Esophagus squamous epithelium (tissue), 5 donors: ENCODE measurements at regions not wholly inside any gene's neighbourhood (a gene's known extent, or its start where the extent isn't known, plus 50 kb on each side); places are given as distances from the start of the nearest gene placed in this dataset.

Experiments
- DNase-seq: peaks from one replicate; lab custom pipeline; 2025; lab: John Stamatoyannopoulos, UW
- H3K27ac ChIP-seq, 4 donors: fragments of 200-600 bp; sonication (generic); one replicate each; pipeline ENCODE4 v1.5.1; 2016 to 2019; ENCODE audit warnings: mild to moderate bottlenecking in 1 of 4
- H3K27me3 ChIP-seq, 4 donors: fragments of 200-600 bp; sonication (generic); 1 replicate in 3 of 4; 2 replicates in 1 of 4; pipeline versions ENCODE4 v1.5.1 to v1.6.0; 2017 to 2021; ENCODE audit warnings: antibody characterized with exemption in 1 of 4
- H3K36me3 ChIP-seq, 3 donors: fragments of 200-600 bp; sonication (generic); one replicate each; pipeline ENCODE4 v1.5.1; 2016 to 2019
- H3K4me1 ChIP-seq, 3 donors: fragments of 200-600 bp; sonication (generic); one replicate each; pipeline ENCODE4 v1.5.1; 2017 to 2019
- H3K4me3 ChIP-seq, 4 donors: fragments of 200-600 bp; sonication (generic); 1 replicate in 3 of 4; 2 replicates in 1 of 4; pipeline ENCODE4 v1.5.1; 2016 to 2019; ENCODE audit warnings: mild to moderate bottlenecking in 2 of 4, moderate library complexity in 1 of 4
- H3K9me3 ChIP-seq, 3 donors: fragments of 200-600 bp; sonication (generic); one replicate each; pipeline ENCODE4 v1.5.1; 2016 to 2019
- CTCF ChIP-seq, 6 experiments: fragments of 450-650 bp in 4 of 6; fragments of 200-600 bp in 2 of 6; sonication (generic) in 2 of 6; IDR thresholded peaks; one replicate each; pipeline ENCODE4 v1.5.1; 2016 to 2019; ENCODE audit warnings: antibody characterized with exemption in 6 of 6, mild to moderate bottlenecking in 4 of 6, moderate library complexity in 4 of 6
- POLR2A ChIP-seq, 4 donors: fragments of 450-650 bp; IDR thresholded peaks; one replicate each; pipeline ENCODE4 v1.6.1; 2017; ENCODE audit warnings: antibody characterized with exemption in 4 of 4, mild to moderate bottlenecking in 4 of 4, moderate library complexity in 3 of 4
- WGBS, 2 donors: methylation state at CpG; one replicate each; pipeline ENCODE4 v1.1.5; 2018; 5-methylcytosine and 5-hydroxymethylcytosine counted together
- intact Hi-C: fragments of 100-400 bp; cut with DNase I; formaldehyde crosslinking; loops from one replicate; pipeline ENCODE4 v1.15.0; 2022
- donor health status: DM: yes; HTN: yes; CAD: no.

GRCh38 chr9:81381694-81382093 is 307.7 kb downstream of the TLE1 start:
- H3K36me3 ChIP-seq, result no peaks in the 10 kb centered on the region
- no peaks in the 10 kb centered on the region for H3K27me3 ChIP-seq
- no peak overlapping the region for H3K4me3 ChIP-seq
- no peaks in the 10 kb centered on the region for H3K9me3 ChIP-seq
- no peaks in the 10 kb centered on the region for H3K4me1 ChIP-seq
- H3K27ac ChIP-seq, result no peak overlapping the region
- no peak for TF ChIP-seq POLR2A (IDR thresholded peaks at IDR 0.05)
- no peak for TF ChIP-seq CTCF (IDR thresholded peaks at IDR 0.05)
- intact Hi-C loops, result no loop called here
- 76 to 83% methylated on average over 3 of the region's 3 CpGs for WGBS, 2 donors
- DNase-seq, result no peak

DNA sequence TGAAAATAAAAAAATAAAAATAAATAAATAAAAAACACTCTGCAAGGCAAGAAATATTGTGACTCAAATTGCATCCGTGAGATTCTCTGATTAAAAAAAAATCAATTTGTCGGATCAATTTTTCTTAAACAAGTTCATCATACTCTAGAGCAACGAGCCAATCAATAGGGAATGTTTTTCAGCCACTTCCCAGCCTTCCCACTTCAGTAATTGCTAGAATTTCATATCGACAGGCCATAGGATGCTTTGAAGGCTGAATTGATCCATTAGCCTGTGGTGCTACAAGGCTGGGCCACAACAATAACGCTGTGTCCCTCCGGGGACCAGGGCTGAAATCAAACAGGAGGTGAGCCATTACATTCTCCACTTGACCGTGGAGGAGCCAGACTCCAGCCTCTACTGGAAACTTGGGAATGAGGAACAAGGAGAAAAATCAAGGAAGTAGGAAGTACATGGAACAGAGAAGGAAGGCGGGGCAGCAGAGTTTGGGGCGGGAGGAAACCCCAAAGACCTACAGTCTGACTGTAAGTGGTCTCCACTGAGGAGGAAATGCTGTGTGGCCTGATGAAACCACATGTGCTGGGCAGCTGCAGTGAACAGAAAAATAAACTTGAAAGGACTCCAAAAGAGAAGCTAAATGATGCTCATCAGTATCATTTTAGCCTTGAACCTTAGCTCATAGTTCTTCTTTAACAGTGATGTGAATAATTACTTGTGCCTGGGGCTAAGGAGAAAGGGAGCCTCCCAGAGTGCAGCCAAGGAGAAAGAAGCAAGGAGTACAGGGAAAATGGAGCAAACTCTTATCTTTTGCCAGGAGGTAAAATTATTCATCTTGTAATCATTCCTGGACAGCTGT is 308.6 kb downstream of the TLE1 start:
- Histone ChIP-seq H3K27me3 (no peaks in the 10 kb centered on the region), H3K4me1 (no peaks in the 10 kb centered on the region), H3K9me3 (no peaks in the 10 kb centered on the region), H3K36me3 (no peaks in the 10 kb centered on the region), H3K4me3 (no peak overlapping the region), H3K27ac (no peak overlapping the region)
- intact Hi-C loops, result no loop called here
- 77 to 79% methylated on average over 8 to 9 of the region's 9 CpGs for WGBS, 2 donors
- TF ChIP-seq CTCF (IDR thresholded peaks at IDR 0.05) (no peak), POLR2A (IDR thresholded peaks at IDR 0.05) (no peak)
- DNase-seq, result no peak

DNA sequence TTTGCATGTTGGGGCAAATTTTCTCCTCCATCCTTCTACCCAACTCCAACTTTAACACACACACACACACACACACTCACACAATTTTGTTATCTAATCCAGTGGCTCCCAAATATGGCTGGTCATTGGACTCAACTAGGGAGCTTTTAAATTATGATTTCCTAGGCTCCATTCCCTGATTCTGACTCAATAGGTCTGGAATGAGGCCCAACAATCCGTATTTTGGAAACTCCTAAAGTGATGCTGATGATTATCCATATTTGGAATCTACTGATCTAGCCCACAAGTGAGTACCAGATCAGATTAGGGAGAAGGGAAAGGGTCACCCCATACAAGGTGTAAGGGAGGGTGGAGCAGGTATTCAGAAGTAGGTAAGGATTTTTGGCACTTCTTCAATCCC is 309.7 kb downstream of the TLE1 start:
- no peaks in the 10 kb centered on the region for H3K27me3 ChIP-seq
- H3K4me3 ChIP-seq, result no peak overlapping the region
- intact Hi-C loops, result no loop called here
- H3K27ac ChIP-seq, result no peak overlapping the region
- WGBS, 2 donors, result 27 to 43% methylated on average over 1 of the region's 1 CpG
- H3K4me1 ChIP-seq, result no peaks in the 10 kb centered on the region
- no peaks in the 10 kb centered on the region for H3K9me3 ChIP-seq
- DNase-seq, result no peak
- no peak for TF ChIP-seq POLR2A (IDR thresholded peaks at IDR 0.05)
- no peak for TF ChIP-seq CTCF (IDR thresholded peaks at IDR 0.05)
- H3K36me3 ChIP-seq, result no peaks in the 10 kb centered on the region

- Histone ChIP-seq H3K4me1 (no peaks in the 10 kb centered on the region), H3K9me3 (no peaks in the 10 kb centered on the region), H3K36me3 (no peaks in the 10 kb centered on the region), H3K27ac (no peak overlapping the region), H3K4me3 (no peak overlapping the region), H3K27me3 (no peaks in the 10 kb centered on the region)
- 33 to 55% methylated on average over 1 of the region's 1 CpG for WGBS, 2 donors
- TF ChIP-seq POLR2A (IDR thresholded peaks at IDR 0.05), result no peak
- no peak for TF ChIP-seq CTCF (IDR thresholded peaks at IDR 0.05)
- no peak for DNase-seq
- intact Hi-C loops, result no loop called here
Measured at GRCh38 chr9:81377921-81378320, 311.4 kb downstream of the TLE1 start.

- TF ChIP-seq CTCF (IDR thresholded peaks at IDR 0.05) (no peak), POLR2A (IDR thresholded peaks at IDR 0.05) (no peak)
- 68 to 83% methylated on average over 1 to 2 of the region's 2 CpGs for WGBS, 2 donors
Measured at GRCh38 chr9:81377320-81377719, 312.0 kb downstream of the TLE1 start.

More at GRCh38 chr9:81377320-81377719, 312.0 kb downstream of the TLE1 start:
- no peak overlapping the region for H3K4me3 ChIP-seq
- no peak for DNase-seq
- no peaks in the 10 kb centered on the region for H3K27me3 ChIP-seq
- no peak overlapping the region for H3K27ac ChIP-seq
- no peaks in the 10 kb centered on the region for H3K4me1 ChIP-seq
- H3K9me3 ChIP-seq, result no peaks in the 10 kb centered on the region
- intact Hi-C loops, result no loop called here
- H3K36me3 ChIP-seq, result no peaks in the 10 kb centered on the region
